Upper lobe of left lung (tissue), 6 donors: ENCODE measurements at regions not wholly inside any gene's neighbourhood (a gene's known extent, or its start where the extent isn't known, plus 50 kb on each side); places are given as distances from the start of the nearest gene placed in this dataset.

Experiments
- ATAC-seq, 2 donors: fragments of 200-7000 bp; cut with Tn5 transposase; one replicate each; pipeline ENCODE4 v1.9.1; 2022; ENCODE audit warnings: mild to moderate bottlenecking in 2 of 2, moderate library complexity in 2 of 2; ENCODE audit not compliant: low FRiP score in 2 of 2
- DNase-seq, 2 donors: peaks; one replicate each; pipeline ENCODE4 v3.0.0-alpha.2; 2019 to 2020
- H3K27ac ChIP-seq, 4 donors: fragments of 200-600 bp; sonication (generic); one replicate each; pipeline ENCODE4 v1.5.1; 2016 to 2019
- H3K27me3 ChIP-seq, 4 donors: fragments of 200-600 bp; sonication (generic); one replicate each; pipeline ENCODE4 v1.5.1; 2017 to 2019
- H3K36me3 ChIP-seq, 4 donors: fragments of 200-600 bp; sonication (generic); one replicate each; pipeline ENCODE4 v1.5.1; 2016 to 2019
- H3K4me1 ChIP-seq, 4 donors: fragments of 200-600 bp; sonication (generic); one replicate each; pipeline ENCODE4 v1.5.1; 2018 to 2019
- H3K4me3 ChIP-seq, 4 donors: fragments of 200-600 bp; sonication (generic); one replicate each; pipeline ENCODE4 v1.5.1; 2017 to 2019; ENCODE audit warnings: mild to moderate bottlenecking in 2 of 4, moderate library complexity in 1 of 4
- H3K9me3 ChIP-seq, 4 donors: fragments of 200-600 bp; sonication (generic); one replicate each; pipeline ENCODE4 v1.5.1; 2018 to 2019
- CTCF ChIP-seq, 6 experiments: fragments of 450-650 bp in 4 of 6; fragments of 200-600 bp in 2 of 6; sonication (generic) in 2 of 6; IDR thresholded peaks; one replicate each; pipeline ENCODE4 v1.5.1; 2016 to 2019; ENCODE audit warnings: antibody characterized with exemption in 6 of 6
- EP300 ChIP-seq, 4 donors: sonication (generic); formaldehyde crosslinking; IDR thresholded peaks; one replicate each; pipeline ENCODE4 v1.5.1; 2017; ENCODE audit warnings: antibody characterized with exemption in 4 of 4, control low read depth in 2 of 4
- POLR2A ChIP-seq, 4 donors: fragments of 450-650 bp; IDR thresholded peaks; one replicate each; pipeline ENCODE4 v1.5.1; 2016 to 2017; ENCODE audit warnings: antibody characterized with exemption in 4 of 4, mild to moderate bottlenecking in 2 of 4
- POLR2AphosphoS5 ChIP-seq, 2 donors: sonication (generic); formaldehyde crosslinking; IDR thresholded peaks; one replicate each; pipeline ENCODE4 v1.5.1; 2017; ENCODE audit warnings: antibody characterized with exemption in 2 of 2
- WGBS, 2 donors: methylation state at CpG; one replicate each; pipeline ENCODE4 v1.1.5; 2017 to 2018; 5-methylcytosine and 5-hydroxymethylcytosine counted together
- donor health status: DM: no; HTN: no; CAD: no; lungs with moderate emphysema.
- donor health status: DM: no; HTN: yes; CAD: no; lungs with severe emphysema.

GRCh38 chr4:149084144-149084543 is 641.9 kb upstream of the NR3C2 start:
- WGBS, 2 donors = 89 to 91% methylated on average over 4 of the region's 4 CpGs
- DNase-seq (no peak), ATAC-seq (no peak)
- H3K9me3 ChIP-seq = no peaks in the 10 kb centered on the region
- H3K4me3 ChIP-seq = no peak overlapping the region
- no peaks in the 10 kb centered on the region for H3K4me1 ChIP-seq
- no peak overlapping the region for H3K27ac ChIP-seq
- TF ChIP-seq POLR2AphosphoS5 (IDR thresholded peaks at IDR 0.05) = no peak
- TF ChIP-seq EP300 (IDR thresholded peaks at IDR 0.05) = no peak
- no peak for TF ChIP-seq POLR2A (IDR thresholded peaks at IDR 0.05)
- TF ChIP-seq CTCF (IDR thresholded peaks at IDR 0.05) = no peak
- no peaks in the 10 kb centered on the region for H3K27me3 ChIP-seq
- no peaks in the 10 kb centered on the region for H3K36me3 ChIP-seq

- ATAC-seq = no peak
- no peaks in the 10 kb centered on the region for H3K9me3 ChIP-seq
- no peaks in the 10 kb centered on the region for H3K27me3 ChIP-seq
- 75 to 86% methylated on average over 1 of the region's 1 CpG for WGBS, 2 donors
- H3K36me3 ChIP-seq = no peaks in the 10 kb centered on the region
- H3K27ac ChIP-seq = no peak overlapping the region
- no peak overlapping the region for H3K4me3 ChIP-seq
- no peak for TF ChIP-seq POLR2A (IDR thresholded peaks at IDR 0.05)
- no peak for TF ChIP-seq EP300 (IDR thresholded peaks at IDR 0.05)
- no peak for TF ChIP-seq POLR2AphosphoS5 (IDR thresholded peaks at IDR 0.05)
- no peak for TF ChIP-seq CTCF (IDR thresholded peaks at IDR 0.05)
- no peak for DNase-seq
- no peaks in the 10 kb centered on the region for H3K4me1 ChIP-seq
Measured at GRCh38 chr4:149077181-149077580, 635.0 kb upstream of the NR3C2 start.

GRCh38 chr4:149076401-149076800 is 634.2 kb upstream of the NR3C2 start:
- Histone ChIP-seq H3K27ac (no peak overlapping the region), H3K27me3 (no peaks in the 10 kb centered on the region), H3K36me3 (no peaks in the 10 kb centered on the region), H3K4me3 (no peak overlapping the region), H3K4me1 (no peaks in the 10 kb centered on the region), H3K9me3 (no peaks in the 10 kb centered on the region)
- 41 to 47% methylated on average over 1 of the region's 1 CpG for WGBS, 2 donors
- DNase-seq = no peak
- no peak for TF ChIP-seq POLR2A (IDR thresholded peaks at IDR 0.05)
- no peak for TF ChIP-seq EP300 (IDR thresholded peaks at IDR 0.05)
- no peak for TF ChIP-seq CTCF (IDR thresholded peaks at IDR 0.05)
- no peak for TF ChIP-seq POLR2AphosphoS5 (IDR thresholded peaks at IDR 0.05)
- no peak for ATAC-seq

GRCh38 chr4:149072384-149072783 is 630.2 kb upstream of the NR3C2 start:
- H3K27me3 ChIP-seq = no peaks in the 10 kb centered on the region
- no peak for ATAC-seq

More at GRCh38 chr4:149072384-149072783, 630.2 kb upstream of the NR3C2 start:
- no peak for DNase-seq
- Histone ChIP-seq H3K9me3 (no peaks in the 10 kb centered on the region), H3K4me1 (no peaks in the 10 kb centered on the region), H3K36me3 (no peaks in the 10 kb centered on the region), H3K4me3 (no peak overlapping the region), H3K27ac (no peak overlapping the region)
- no peak for TF ChIP-seq CTCF (IDR thresholded peaks at IDR 0.05)
- TF ChIP-seq POLR2AphosphoS5 (IDR thresholded peaks at IDR 0.05) = no peak
- no peak for TF ChIP-seq EP300 (IDR thresholded peaks at IDR 0.05)
- TF ChIP-seq POLR2A (IDR thresholded peaks at IDR 0.05) = no peak
